ENCODE measurements at regions not wholly inside any gene's neighbourhood (a gene's known extent, or its start where the extent isn't known, plus 50 kb on each side); places are given as distances from the start of the nearest gene placed in this dataset.

DNA sequence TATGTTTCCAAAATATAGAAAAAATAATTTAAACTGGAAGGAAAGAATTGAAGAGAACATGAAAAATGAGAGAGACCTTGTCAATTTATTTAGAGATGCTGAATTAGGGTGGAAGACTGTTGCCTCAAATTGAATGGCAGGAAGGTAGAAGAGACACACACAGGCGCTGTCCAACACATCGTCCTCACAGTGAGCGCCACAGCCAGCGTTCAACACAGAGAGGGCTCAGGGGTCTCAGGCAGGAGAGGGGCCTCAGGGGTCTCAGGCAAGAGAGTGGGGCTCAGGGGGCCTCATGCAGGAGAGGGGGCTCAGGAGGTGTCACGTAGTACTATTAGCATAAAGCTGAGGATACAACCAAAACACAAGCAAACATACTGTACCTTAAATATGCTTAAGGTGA lies 65.7 kb downstream of the TMEM18 start:
- no peak for DNase-seq

DNA sequence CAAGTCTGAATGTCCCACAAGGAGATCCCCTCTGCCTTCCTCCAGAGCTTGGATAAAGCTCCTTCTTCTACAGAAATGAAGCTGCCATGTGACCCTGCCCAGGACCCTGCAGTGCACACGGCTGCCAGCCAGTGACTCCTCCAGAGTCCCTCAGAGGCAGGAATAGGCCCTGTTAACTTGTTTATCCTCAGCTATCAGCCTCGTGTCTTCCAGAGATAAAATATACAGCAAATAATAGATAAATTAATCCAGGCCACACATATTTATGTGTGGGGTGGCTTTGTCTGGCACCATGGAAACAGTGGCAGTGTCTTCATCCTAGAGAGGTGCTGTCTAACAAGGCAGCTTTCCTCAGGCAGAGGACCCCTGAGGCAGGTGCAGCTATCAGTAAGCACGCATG lies 66.7 kb downstream of the TMEM18 start:
- DNase-seq = no peak

DNA sequence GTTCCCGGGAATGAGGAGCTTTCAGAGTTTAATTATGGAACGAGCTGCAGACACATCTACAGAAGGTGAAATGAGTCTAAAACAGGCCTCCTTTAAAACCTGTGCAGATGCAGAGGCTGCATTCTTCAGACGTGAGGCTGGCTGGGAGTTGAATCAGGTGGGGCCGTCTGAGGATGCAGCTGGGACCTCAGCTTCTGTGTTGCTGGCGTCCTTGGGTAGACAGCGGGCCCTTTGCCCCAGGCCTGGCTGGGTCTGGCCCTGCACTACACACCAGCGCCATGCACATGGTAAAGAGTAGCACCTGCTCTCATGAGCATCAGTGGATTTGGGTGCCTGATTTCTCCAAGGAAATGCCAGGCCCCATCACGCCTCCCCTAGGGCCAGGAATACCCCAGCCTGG lies 67.3 kb downstream of the TMEM18 start:
- DNase-seq = no peak

DNA sequence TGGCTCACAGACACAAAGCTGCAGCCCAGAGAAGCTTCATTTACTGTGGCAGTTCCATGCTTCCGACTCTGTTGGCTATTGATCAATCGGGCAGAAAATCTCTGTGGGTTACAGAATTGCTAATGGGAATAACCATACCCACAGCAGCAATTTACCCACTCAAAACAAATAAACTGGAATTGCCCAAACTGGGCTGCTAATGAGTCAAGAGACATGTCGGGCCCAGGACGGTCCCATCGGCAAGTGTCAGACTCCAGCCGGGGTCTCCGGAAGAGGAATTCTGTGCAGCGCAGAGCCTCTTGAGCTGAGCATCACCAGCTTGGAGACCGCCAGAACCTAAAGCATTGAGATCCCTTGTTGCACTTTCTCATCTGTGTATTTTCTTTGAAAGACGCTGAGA lies 67.8 kb downstream of the TMEM18 start:
- DNase-seq = no peak

DNA sequence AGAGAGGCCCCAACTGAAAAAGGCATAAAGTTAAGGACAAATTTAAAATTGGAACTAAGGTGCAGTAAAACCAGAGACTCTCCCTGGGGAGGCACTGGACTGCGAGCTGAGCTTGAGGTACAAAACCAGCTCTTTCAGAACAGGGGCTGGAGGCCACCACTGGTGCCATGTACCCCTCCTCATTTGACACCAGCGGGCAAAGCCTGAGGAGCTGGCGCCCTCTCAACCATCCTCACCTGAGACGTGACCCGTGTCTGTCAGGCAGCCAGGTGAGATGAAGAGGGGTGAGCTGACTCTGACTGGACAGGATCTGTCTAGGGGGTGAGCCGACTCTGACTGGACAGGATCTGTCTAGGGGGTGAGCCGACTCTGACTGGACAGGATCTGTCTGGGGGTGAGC lies 68.5 kb downstream of the TMEM18 start:
- DNase-seq = no peak

DNA sequence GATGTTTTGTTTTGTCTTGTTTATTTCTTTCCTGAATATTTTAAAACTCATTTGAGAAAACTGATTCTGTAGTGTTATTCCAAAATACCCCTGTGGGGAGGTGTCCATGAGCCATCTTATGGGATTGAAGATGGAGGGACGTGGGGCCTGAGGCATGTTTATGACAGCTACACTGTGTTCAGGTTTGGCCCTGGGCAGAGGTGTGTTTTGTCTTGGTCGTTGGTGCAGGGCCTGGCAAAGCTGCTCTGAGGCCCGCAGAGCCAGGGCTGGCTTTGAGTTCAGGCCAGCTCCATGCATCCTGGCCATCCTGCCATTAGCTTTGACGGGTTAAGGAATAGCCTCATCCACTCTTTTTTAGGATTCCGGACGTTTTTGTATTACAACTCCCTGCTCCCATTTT lies 68.9 kb downstream of the TMEM18 start:
- no peak for DNase-seq

DNA sequence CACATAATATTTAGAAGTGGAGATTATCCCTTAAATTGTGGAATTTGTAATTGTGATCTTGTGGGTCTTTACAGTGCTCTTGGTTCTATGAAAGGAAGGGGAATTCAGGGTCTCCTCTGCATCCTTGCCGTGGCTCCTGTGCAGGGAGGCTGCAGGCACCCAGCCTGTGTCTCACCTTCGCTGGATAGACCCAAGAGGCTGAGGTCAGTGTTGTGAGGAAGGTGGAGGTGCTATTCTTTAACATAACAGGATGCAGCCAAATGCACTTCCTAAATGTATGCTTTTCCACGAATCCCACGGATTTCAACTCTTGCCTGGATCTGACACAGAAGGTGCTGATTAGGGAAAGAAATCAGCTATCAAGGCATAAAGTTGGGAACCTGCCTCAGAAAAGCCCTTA lies 69.5 kb downstream of the TMEM18 start:
- no peak for DNase-seq

DNA sequence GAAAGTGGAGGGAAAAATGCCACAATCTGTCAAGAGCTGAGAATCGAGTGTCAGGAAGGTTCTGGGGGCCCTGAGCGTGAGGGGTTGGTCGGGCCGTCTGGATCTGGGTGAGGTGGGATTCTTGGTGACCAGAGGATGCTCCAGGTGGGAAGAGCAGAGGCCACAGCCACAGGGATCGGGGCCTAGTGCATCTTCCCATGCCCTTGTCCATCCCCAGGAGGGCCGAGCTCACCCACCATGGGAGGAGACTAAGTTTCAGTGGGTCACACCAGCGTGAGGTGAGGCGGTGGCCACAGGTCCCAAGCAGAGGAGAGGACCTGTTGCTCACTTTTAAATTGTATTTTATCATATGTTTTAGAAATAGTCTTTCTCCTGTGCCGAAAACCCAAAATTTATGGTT lies 70.0 kb downstream of the TMEM18 start:
- no peak for DNase-seq

DNA sequence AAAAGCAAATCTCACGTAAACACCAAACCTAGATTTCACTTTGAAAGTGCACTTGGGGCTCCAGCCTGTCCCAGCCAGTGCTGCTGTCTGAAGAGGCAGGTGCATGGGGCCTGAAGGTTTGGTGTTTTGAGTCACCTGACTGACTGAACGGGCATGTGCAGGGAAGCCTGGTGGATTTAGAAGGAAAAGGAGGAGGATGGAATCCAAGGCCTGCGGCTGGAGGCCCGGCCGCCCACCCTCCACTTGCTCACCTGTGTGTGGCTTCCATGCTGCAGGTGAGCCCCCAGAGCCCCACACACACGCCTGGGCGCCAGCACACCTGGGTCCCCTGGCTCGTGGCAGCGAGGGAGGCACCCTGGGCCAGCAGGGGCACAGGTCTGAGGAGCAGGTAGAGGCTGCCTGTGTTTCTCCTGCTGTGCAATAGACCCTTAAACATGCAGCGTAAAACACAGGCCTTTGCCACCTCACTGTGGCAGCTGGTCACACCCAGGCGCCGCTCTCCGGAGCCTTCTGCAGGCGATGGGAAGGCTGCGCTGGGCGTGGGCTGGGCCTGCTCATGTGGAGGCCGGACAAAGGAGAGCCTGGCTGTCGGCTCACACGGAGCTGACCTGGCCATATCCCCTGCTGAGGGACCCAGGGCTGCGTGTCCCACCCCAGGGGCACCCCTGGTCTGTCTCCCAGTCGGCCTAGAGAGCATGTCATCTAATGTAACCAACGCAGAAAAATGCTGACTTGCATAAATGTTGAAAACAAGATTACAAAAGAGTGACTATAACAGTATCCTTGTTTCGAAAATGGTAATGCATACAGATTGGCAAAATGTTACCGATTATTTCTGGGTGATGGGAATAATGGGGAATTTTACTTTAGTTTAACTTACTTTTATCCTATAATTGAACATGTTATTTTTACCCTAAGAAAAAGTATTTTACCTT lies 71.3 kb downstream of the TMEM18 start:
- DNase-seq = no peak

DNA sequence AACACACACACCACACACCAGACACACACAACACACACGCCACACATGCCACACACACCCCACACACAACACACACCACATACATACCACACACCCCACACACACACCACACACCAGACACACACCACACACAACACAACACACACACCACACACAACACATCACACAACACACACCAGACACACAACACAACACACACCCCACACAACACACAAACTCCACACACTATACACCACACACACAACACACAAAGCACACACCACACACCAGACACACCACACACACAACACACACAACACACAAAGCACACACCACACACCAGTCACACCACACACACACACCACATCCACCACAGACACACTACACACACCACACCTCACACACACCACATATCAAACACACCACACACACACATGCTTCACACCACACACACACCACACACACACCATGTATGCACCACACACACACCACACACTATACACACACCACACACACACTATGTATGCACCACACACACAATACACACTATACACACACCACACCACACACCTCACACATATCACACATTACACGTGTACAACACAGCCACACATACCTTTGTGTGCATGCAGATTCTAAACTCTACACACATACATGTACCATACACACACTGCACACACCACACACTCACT lies 72.2 kb downstream of the TMEM18 start:
- no peak for DNase-seq

DNA sequence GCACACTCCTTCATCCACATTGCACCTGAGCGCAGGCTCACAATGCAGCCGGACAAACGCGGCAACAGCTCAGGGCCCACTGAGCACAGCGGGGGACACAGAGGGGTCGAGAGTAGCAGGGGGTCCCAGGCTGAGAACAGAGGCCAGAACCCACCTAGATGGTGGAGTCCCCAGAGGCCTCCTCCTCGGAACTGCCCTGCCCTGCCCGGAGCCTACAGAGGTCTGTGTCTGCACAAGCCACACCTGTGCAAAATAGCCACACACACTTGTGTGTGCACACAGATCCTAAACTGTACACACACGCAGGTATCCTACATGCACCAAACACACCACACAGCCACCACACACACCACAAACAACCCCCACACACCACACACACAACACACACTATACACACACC lies 72.8 kb downstream of the TMEM18 start:
- no peak for DNase-seq

DNA sequence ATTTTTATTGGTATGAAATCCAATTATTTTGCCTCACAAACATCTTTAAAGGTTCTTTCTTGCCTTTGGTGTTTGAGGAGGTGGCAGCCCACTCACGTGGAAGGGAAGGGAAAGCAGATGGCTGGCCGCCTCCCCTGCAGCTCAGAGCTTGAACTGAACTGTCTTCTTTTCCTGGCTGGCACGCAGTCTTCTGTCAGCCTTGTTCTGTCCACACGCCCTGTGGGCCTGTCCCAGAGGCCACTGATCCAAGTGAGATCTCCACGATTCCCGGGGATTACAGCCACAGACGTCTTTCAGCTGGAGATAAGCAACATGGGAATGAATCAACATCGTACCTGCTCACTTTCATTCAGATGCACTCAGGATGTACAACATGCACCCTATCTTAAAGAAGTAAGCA lies 73.3 kb downstream of the TMEM18 start:
- no peak for DNase-seq

DNA sequence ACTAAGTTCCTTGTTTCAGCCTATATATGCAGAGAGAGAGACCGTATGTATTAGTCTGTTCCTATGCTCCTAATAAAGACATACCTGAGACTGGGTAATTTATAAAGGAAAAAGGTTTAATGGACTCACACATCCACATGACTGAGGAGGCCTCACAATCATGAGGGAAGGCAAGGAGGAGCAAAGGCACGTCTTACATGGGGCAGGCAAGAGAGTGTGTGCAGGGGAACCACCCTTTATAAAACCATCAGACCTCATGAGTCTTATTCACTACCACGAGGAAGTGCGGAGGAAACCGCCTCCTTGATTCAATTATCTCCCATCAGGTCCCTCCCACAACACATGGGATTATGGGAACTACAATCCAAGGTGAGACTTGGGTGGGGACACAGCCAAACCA lies 73.8 kb downstream of the TMEM18 start:
- no peak for DNase-seq

DNA sequence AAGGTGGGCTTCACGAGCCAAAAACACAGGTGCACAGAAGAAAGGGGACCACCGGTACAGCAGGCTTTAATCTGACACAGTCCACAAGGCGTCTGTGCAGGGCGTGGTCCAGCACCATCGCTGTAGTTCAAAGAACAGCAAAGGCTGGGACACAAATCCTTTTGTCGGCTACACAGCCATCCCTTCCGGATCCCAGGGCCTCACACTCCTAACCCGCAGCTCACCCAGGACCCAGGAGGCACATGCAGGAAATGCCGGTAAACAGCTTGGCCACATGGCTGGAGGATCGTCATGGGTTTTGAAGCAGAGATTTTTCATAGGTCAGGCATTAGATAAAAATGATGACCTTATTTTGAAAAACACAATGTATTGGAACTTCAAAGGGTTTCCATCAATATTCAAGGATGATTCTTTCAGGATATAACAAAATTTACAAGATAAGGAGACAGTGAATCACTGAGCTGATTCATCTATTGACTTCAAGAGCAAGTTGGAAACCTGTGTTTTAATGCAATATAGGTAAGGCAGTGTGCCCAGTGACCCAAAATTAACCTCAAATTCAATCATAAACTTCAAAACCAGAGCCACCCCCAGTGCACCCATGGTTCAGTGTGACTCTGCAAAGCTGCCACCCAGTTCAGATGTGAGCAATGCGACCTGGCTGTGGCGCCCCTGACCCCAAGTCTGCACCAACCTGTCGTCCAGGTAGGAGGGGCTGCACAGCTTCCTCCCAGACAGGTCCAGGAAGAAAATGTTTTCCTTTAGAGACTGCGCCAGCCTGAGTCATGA lies 74.4 kb downstream of the TMEM18 start:
- DNase-seq = no peak

DNA sequence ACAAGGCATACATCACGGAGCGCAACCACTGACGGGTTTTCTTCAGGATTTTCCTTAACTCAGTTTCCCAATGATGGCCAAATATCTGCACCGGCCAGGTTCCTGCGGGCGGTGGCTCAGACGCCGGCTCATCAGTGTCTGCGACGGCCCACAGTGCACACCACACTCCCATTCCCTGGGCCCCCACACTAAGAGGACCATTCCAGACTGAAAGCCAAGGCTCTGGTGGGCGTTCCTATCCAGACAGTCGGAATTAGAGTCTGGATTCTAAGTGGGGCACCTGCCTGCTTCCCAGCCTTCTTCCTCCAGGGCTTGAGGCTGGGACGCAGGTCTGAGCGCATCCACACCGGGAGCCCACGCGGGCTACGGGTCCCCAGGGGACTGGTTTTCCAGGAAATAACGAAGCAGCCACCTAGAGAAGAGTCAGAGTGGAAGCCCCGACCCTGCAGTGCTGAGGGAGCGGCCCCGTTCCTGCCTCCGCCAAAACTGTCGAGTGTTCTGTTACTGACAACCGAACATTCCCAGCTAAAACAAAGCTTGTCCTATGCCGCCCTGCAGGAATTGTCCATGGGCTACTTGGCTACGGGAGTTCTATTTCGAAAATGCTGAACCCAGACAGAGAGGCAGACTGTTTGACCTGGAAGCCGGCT lies 75.3 kb downstream of the TMEM18 start:
- no peak for DNase-seq

DNA sequence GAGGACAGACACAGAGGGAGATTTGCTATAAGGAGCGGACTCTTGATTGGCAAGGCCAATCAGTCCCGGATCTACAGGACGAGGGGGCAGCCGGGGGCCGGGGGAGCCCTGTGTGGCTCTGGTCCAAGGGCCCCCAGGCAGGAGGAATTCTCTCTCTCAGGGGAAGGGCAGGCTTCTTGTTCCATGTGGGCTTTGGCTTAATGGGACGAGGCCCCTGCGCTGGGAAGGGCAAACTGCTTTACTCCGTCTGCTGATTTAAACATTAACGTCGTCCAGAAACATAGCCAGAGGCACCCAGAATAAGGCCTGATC lies 75.9 kb downstream of the TMEM18 start:
- DNase-seq = no peak

DNA sequence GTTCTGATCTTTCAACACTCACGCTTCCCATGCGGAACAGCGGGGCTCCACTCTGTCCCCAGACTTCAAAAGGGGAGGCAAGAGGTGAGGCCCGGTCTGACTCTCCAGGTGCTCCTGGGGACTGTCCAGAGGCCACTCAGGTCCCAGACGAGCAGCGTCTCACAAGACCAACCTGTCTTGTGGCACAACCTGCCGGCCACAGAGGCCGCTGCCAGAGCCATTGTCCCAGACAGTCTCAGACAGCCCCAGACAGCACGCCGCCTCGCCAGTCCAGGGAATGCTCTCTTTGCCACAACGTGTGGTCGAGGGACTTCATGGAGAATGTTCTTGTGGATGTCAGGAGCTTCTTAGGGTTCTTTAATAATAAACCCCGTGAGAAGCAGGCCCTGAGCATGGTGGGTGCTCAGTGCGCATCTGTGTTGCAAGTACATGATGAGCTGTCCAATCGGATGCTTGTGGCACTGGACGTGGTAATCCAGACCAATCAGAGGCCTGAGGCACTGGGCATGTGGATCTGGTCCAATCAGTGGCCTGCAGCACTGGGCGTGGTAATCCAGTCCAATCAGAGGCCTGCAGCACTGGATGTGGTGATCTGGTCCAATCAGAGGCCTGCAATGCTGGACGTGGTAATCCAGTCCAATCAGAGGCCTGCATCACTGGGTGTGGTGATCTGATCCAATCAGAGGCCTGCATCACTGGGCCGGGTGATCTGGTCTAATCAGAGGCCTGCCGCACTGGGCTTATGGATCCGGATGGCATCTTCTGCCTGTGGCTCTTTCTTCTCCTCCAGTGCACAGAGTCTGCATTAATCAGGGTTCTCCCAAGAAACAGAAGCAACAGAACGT lies 76.4 kb downstream of the TMEM18 start:
- DNase-seq = no peak

DNA sequence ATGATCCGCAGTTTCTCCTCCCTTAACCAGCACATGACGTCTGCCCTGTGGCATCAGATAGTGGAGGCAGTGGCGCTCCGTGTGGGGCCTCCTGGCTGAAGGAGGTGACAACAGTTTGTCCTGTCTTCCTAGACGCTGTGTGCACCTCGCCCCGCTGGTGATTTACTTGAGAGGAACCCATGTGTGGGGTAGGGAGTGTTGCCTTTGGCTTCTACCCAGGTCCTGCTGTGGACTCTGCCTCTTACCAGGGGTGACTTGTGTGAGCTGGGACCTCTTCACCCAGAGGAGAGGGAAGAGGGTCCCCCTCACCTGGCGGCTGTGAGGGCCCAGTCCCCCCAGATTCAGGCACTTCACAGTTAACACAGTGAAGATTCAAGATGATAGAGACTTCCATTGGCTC lies 77.6 kb downstream of the TMEM18 start:
- no peak for DNase-seq

DNA sequence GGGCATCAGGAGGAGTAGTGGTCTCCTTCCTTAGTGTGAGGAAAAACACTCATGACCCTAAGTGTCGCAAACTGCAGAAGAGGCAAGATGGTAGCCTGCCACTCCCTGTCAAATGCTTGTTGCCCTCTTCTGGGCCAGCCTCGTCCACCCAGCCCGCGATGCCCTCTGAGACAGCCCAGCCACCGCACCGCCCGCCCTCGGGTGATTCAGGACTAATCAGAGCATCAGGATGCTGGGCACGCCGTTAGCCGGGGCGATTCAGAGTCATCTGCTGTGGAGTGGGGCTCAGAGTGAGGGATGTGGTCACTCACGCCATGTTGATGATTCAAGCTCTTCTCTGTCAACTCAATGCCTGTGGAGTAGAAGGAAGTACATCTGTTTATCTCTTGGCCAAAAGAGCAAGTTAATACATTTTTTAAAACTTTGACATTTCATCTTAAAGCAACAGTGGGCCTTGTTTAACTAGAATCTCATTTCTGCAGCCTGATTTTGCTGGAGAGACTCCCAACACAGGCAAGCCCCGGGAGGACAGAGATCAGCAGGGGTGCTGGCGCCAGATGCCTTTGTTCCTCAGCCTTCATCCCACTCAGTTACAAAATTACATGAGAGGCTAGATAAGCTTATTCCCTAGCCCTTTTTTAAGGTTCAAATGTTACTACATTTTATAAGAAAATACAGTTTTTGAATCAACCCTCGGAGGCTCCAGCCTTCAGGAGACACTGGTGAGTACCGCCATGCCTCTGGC lies 79.0 kb downstream of the TMEM18 start:
- no peak for DNase-seq

DNA sequence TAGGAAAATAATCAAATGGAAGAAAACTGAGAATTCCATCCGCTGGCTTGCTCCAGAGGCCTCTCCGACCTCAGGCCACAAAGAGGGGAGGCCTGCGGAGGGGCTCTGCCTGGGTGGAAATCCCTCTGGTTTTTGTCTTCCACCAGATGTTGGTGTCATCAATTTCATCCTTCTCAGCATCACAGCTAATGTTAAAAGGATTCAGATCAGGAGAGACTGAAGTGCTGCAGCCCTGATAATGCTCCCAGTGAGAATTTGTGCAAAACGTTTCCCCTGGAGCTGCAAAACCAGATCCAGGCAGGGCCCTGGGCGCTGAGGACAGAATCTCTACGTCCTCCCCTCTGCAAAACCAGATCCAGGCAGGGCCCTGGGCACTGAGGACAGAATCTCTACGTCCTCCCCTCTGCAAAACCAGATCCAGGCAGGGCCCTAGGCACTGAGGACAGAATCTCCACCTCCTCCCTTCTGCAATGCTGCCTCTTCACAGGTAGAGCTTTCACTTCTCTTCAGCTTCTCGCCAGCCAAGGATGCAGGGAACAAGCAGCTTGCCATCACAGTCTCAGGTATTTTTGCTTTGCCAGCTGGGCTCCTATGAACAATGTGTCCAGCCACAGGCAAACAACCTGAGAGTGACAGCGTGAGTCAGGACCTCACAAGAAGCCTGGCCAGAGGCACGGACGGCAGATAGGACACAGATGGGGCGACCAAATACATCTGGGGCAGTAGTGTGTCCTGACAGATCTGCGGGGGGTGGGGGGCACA lies 81.2 kb downstream of the TMEM18 start:
- no peak for DNase-seq

Measured in stimulated activated naive CD4-positive, alpha-beta T cell (primary cell).